ENCODE measurements at regions not wholly inside any gene's neighbourhood (a gene's known extent, or its start where the extent isn't known, plus 50 kb on each side); places are given as distances from the start of the nearest gene placed in this dataset. TPM values are rescaled to one million over a fixed set of nuclear protein-coding genes. Genes with fewer than 3 reads are reported as not detected.

DNA sequence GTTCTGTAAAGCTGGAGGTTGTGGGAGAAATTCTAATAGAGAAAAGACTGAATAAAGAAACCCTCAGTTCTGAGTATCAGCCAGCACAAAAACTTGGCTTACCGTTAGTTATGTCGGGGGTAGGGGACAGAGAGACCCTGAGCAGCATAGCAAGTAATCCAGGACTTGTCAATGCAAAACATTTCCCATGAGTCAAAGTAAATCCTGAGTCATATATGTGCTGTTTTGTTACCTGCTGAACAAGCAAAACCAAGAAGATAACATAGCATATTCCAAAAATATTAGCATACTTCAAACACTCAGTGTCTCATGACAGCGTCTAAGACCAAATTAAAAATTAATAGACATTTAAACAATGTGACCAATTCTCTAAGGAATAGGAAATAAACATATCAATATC, 75.1 kb upstream of the LUZP2 start:
- Histone ChIP-seq H3K4me3 (ENCODE audit: insufficient read depth, low read depth, low read length) (no peak overlapping the region), H3K79me2 (ENCODE audit: insufficient read depth, low read length) (no peaks in the 10 kb centered on the region), H2AFZ (ENCODE audit: low read depth, low read length) (no peak overlapping the region), H3K4me1 (ENCODE audit: insufficient read depth, low read length) (no peaks in the 10 kb centered on the region), H3K4me2 (ENCODE audit: low read length) (no peak overlapping the region), H3K27me3 (ENCODE audit: insufficient read depth, low read length) (no peaks in the 10 kb centered on the region), H3K36me3 (ENCODE audit: insufficient read depth, low read length) (no peaks in the 10 kb centered on the region), H3K27ac (ENCODE audit: low read depth, low read length) (no peak overlapping the region), H3K9me3 (ENCODE audit: insufficient read depth, low read depth, low read length) (no peaks in the 10 kb centered on the region), H4K20me1 (ENCODE audit: insufficient read depth, low read length) (no peaks in the 10 kb centered on the region), H3K9ac (ENCODE audit: low read length) (no peak overlapping the region)
- Mint-ChIP-seq H3K4me1 (ENCODE audit: low read depth, unreplicated experiment) (peaks cover 20% of the 10 kb centered on the region), H3K9me3 (ENCODE audit: unreplicated experiment) (no peaks in the 10 kb centered on the region), H3K4me3 (ENCODE audit: unreplicated experiment) (no peak overlapping the region), H3K36me3 (ENCODE audit: low read depth, unreplicated experiment) (no peaks in the 10 kb centered on the region), H3K27me3 (ENCODE audit: low read depth, unreplicated experiment) (no peaks in the 10 kb centered on the region), H3K27ac (ENCODE audit: unreplicated experiment) (peak overlapping the region; percentile 96)
- no peak for FAIRE-seq
- peak; percentile 49 for DNase-seq (ENCODE audit: low read depth)
- no peak for TF ChIP-seq EZH2 (IDR thresholded peaks at IDR 0.05; ENCODE audit: insufficient read depth, low read length)
- TF ChIP-seq, protein P1, sequence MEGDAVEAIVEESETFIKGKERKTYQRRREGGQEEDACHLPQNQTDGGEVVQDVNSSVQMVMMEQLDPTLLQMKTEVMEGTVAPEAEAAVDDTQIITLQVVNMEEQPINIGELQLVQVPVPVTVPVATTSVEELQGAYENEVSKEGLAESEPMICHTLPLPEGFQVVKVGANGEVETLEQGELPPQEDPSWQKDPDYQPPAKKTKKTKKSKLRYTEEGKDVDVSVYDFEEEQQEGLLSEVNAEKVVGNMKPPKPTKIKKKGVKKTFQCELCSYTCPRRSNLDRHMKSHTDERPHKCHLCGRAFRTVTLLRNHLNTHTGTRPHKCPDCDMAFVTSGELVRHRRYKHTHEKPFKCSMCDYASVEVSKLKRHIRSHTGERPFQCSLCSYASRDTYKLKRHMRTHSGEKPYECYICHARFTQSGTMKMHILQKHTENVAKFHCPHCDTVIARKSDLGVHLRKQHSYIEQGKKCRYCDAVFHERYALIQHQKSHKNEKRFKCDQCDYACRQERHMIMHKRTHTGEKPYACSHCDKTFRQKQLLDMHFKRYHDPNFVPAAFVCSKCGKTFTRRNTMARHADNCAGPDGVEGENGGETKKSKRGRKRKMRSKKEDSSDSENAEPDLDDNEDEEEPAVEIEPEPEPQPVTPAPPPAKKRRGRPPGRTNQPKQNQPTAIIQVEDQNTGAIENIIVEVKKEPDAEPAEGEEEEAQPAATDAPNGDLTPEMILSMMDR (IDR thresholded peaks at IDR 0.05; ENCODE audit: insufficient read depth, low read depth, low read length) = no peak

DNA sequence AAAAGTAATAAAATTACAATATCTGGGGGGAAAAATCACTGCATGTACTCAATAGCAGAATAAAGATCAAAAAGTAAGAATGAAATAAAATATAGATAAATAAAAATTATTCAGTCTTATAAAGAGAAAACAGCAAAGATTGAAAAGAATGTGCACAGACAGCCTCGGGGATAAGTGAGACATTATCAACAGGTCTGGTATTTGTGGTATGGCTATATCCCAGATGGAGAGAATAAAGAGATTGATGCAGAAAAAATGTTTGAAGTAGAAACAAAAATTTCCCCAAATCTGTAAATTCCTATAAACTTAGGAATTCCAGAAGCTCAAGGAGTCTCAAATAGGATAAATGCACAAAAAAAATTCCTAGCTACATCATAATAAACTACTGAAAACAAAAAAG, 74.5 kb upstream of the LUZP2 start:
- DNase-seq (ENCODE audit: low read depth) (peak; percentile 62), FAIRE-seq (no peak)
- peaks cover 20% of the 10 kb centered on the region for H3K4me1 Mint-ChIP-seq (ENCODE audit: low read depth, unreplicated experiment)
- no peak for TF ChIP-seq EZH2 (IDR thresholded peaks at IDR 0.05; ENCODE audit: insufficient read depth, low read length)
- TF ChIP-seq, protein P1 (IDR thresholded peaks at IDR 0.05; ENCODE audit: insufficient read depth, low read depth, low read length) = no peak
- Histone ChIP-seq H3K4me2 (ENCODE audit: low read length) (no peak overlapping the region), H3K36me3 (ENCODE audit: insufficient read depth, low read length) (no peaks in the 10 kb centered on the region), H3K9me3 (ENCODE audit: insufficient read depth, low read depth, low read length) (no peaks in the 10 kb centered on the region), H3K27ac (ENCODE audit: low read depth, low read length) (no peak overlapping the region), H2AFZ (ENCODE audit: low read depth, low read length) (no peak overlapping the region), H3K4me1 (ENCODE audit: insufficient read depth, low read length) (no peaks in the 10 kb centered on the region), H3K9ac (ENCODE audit: low read length) (no peak overlapping the region), H3K79me2 (ENCODE audit: insufficient read depth, low read length) (no peaks in the 10 kb centered on the region), H4K20me1 (ENCODE audit: insufficient read depth, low read length) (no peaks in the 10 kb centered on the region), H3K4me3 (ENCODE audit: insufficient read depth, low read depth, low read length) (no peak overlapping the region), H3K27me3 (ENCODE audit: insufficient read depth, low read length) (no peaks in the 10 kb centered on the region)
- H3K36me3 Mint-ChIP-seq (ENCODE audit: low read depth, unreplicated experiment) = no peaks in the 10 kb centered on the region
- no peaks in the 10 kb centered on the region for H3K9me3 Mint-ChIP-seq (ENCODE audit: unreplicated experiment)
- H3K4me3 Mint-ChIP-seq (ENCODE audit: unreplicated experiment) = no peak overlapping the region
- peak overlapping the region; percentile 92 for H3K27ac Mint-ChIP-seq (ENCODE audit: unreplicated experiment)
- no peaks in the 10 kb centered on the region for H3K27me3 Mint-ChIP-seq (ENCODE audit: low read depth, unreplicated experiment)

DNA sequence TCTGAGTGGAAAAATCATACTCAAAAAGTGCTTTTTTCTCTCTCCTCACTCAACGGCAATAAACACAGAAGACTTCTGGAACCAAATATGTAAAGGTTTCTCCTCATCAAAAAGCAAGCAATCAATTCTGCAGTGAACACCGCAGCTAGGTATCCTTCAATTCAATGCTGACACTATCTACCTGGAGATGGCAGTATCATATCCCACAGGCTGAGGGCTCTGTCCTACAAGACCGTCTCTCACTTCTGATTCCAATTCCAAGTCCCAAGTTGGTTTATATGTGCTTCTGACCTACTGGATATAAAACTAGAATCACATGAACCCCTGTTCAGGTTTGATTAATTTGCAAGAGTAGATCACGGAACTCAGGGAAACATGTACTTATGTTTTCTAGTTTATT, 59.7 kb upstream of the LUZP2 start:
- Histone ChIP-seq H3K4me2 (ENCODE audit: low read length) (no peak overlapping the region), H3K4me1 (ENCODE audit: insufficient read depth, low read length) (no peaks in the 10 kb centered on the region), H3K79me2 (ENCODE audit: insufficient read depth, low read length) (no peaks in the 10 kb centered on the region), H3K27ac (ENCODE audit: low read depth, low read length) (no peak overlapping the region), H4K20me1 (ENCODE audit: insufficient read depth, low read length) (no peaks in the 10 kb centered on the region), H3K4me3 (ENCODE audit: insufficient read depth, low read depth, low read length) (no peak overlapping the region), H3K36me3 (ENCODE audit: insufficient read depth, low read length) (no peaks in the 10 kb centered on the region), H3K9ac (ENCODE audit: low read length) (no peak overlapping the region), H2AFZ (ENCODE audit: low read depth, low read length) (no peak overlapping the region), H3K9me3 (ENCODE audit: insufficient read depth, low read depth, low read length) (no peaks in the 10 kb centered on the region), H3K27me3 (ENCODE audit: insufficient read depth, low read length) (no peaks in the 10 kb centered on the region)
- H3K27ac Mint-ChIP-seq (ENCODE audit: unreplicated experiment) = no peak overlapping the region
- FAIRE-seq (no peak), DNase-seq (ENCODE audit: low read depth) (no peak)
- no peak overlapping the region for H3K4me3 Mint-ChIP-seq (ENCODE audit: unreplicated experiment)
- H3K9me3 Mint-ChIP-seq (ENCODE audit: unreplicated experiment) = no peaks in the 10 kb centered on the region
- H3K4me1 Mint-ChIP-seq (ENCODE audit: low read depth, unreplicated experiment) = no peaks in the 10 kb centered on the region
- no peaks in the 10 kb centered on the region for H3K36me3 Mint-ChIP-seq (ENCODE audit: low read depth, unreplicated experiment)
- H3K27me3 Mint-ChIP-seq (ENCODE audit: low read depth, unreplicated experiment) = no peaks in the 10 kb centered on the region
- no peak for TF ChIP-seq EZH2 (IDR thresholded peaks at IDR 0.05; ENCODE audit: insufficient read depth, low read length)
- TF ChIP-seq, protein P1 (IDR thresholded peaks at IDR 0.05; ENCODE audit: insufficient read depth, low read depth, low read length) = no peak

Small RNA genes in the stretch of these regions (microRNA-seq; reads per million reads assigned to microRNA genes)
- not detected for gene MIR8054
